ENCODE measurements at regions not wholly inside any gene's neighbourhood (a gene's known extent, or its start where the extent isn't known, plus 50 kb on each side); places are given as distances from the start of the nearest gene placed in this dataset.

DNA sequence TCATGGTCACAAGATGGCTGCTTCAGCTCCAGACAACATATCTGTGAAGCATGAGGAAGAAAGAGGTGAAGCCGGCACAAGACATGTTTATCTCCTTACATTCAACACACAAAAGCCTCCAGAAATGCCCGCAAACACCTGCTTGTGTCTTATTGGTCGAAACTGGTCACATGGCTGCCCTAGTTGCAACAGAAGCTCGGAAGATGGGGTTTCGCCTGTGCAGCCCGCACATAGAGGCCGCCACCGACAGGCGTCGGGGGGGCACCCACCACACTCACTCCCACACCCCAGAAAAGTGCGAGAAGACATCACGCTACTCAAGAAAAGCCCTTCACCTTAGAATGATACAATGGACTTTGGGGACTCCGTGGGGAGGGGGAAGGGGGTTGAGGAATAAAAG, 63.0 kb upstream of the MGMT start:
- no peaks in the 10 kb centered on the region for H3K36me3 ChIP-seq (ENCODE audit: control insufficient read depth in 1 of 2, insufficient read depth in 2 of 2, low read length in 2 of 2)
- CTCF ChIA-PET, result no interaction called here
- H3K27ac ChIP-seq (ENCODE audit: low read depth, low read length), result no peak overlapping the region
- DNase-seq (ENCODE audit: low read depth, low spot score) (no peak), ATAC-seq (no peak)
- no peak overlapping the region for H2AFZ ChIP-seq (ENCODE audit: low read depth, low read length, poor library complexity, severe bottlenecking)
- peaks cover 4% of the 10 kb centered on the region; the same call in 1 of the 2 replicates for H3K27me3 ChIP-seq (ENCODE audit: insufficient read depth, low read length)
- no TSS peak for BruUV-seq (replicated peaks)
- POLR2A ChIA-PET, result no interaction called here
- H3K4me2 ChIP-seq (ENCODE audit: low read length), result no peak overlapping the region
- H3K4me1 ChIP-seq (ENCODE audit: control insufficient read depth in 1 of 2, insufficient read depth in 2 of 2, low read length in 2 of 2), result no peaks in the 10 kb centered on the region
- no peaks in the 10 kb centered on the region for H4K20me1 ChIP-seq (ENCODE audit: insufficient read depth)
- no peaks in the 10 kb centered on the region for H3K9me2 ChIP-seq (ENCODE audit: insufficient read depth)
- no peak for TF ChIP-seq CEBPB (IDR thresholded peaks at IDR 0.05; ENCODE audit: low read depth)
- no peak for TF ChIP-seq ELF1 (IDR thresholded peaks at IDR 0.05; ENCODE audit: borderline replicate concordance, low read depth)
- TF ChIP-seq EZH2phosphoT487 (IDR thresholded peaks at IDR 0.05; ENCODE audit: borderline replicate concordance), result no peak
- no peak for TF ChIP-seq FOSL1 (IDR thresholded peaks at IDR 0.05; ENCODE audit: low read depth)
- TF ChIP-seq POLR2A (IDR thresholded peaks at IDR 0.05; ENCODE audit: borderline replicate concordance, extremely low read depth, insufficient read depth, insufficient read length), result no peak
- no peak for TF ChIP-seq SIN3A (IDR thresholded peaks at IDR 0.05; ENCODE audit: low read depth)
- TF ChIP-seq SRF (IDR thresholded peaks at IDR 0.05; ENCODE audit: low read depth), result no peak
- TF ChIP-seq, protein P1, sequence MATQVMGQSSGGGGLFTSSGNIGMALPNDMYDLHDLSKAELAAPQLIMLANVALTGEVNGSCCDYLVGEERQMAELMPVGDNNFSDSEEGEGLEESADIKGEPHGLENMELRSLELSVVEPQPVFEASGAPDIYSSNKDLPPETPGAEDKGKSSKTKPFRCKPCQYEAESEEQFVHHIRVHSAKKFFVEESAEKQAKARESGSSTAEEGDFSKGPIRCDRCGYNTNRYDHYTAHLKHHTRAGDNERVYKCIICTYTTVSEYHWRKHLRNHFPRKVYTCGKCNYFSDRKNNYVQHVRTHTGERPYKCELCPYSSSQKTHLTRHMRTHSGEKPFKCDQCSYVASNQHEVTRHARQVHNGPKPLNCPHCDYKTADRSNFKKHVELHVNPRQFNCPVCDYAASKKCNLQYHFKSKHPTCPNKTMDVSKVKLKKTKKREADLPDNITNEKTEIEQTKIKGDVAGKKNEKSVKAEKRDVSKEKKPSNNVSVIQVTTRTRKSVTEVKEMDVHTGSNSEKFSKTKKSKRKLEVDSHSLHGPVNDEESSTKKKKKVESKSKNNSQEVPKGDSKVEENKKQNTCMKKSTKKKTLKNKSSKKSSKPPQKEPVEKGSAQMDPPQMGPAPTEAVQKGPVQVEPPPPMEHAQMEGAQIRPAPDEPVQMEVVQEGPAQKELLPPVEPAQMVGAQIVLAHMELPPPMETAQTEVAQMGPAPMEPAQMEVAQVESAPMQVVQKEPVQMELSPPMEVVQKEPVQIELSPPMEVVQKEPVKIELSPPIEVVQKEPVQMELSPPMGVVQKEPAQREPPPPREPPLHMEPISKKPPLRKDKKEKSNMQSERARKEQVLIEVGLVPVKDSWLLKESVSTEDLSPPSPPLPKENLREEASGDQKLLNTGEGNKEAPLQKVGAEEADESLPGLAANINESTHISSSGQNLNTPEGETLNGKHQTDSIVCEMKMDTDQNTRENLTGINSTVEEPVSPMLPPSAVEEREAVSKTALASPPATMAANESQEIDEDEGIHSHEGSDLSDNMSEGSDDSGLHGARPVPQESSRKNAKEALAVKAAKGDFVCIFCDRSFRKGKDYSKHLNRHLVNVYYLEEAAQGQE (IDR thresholded peaks at IDR 0.05; ENCODE audit: low read depth), result no peak
- TF ChIP-seq ZFX (IDR thresholded peaks at IDR 0.05), result no peak
- no peak for TF ChIP-seq ZNF274 (IDR thresholded peaks at IDR 0.05; ENCODE audit: low read depth, low read length)
- TF ChIP-seq YY1 (IDR thresholded peaks at IDR 0.05; ENCODE audit: extremely low read depth, insufficient replicate concordance, low read depth, low read length), result no peak
- TF ChIP-seq JUND (IDR thresholded peaks at IDR 0.05), result no peak
- TF ChIP-seq, protein P2, sequence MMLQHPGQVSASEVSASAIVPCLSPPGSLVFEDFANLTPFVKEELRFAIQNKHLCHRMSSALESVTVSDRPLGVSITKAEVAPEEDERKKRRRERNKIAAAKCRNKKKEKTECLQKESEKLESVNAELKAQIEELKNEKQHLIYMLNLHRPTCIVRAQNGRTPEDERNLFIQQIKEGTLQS (IDR thresholded peaks at IDR 0.05), result no peak
- TF ChIP-seq, protein P3, sequence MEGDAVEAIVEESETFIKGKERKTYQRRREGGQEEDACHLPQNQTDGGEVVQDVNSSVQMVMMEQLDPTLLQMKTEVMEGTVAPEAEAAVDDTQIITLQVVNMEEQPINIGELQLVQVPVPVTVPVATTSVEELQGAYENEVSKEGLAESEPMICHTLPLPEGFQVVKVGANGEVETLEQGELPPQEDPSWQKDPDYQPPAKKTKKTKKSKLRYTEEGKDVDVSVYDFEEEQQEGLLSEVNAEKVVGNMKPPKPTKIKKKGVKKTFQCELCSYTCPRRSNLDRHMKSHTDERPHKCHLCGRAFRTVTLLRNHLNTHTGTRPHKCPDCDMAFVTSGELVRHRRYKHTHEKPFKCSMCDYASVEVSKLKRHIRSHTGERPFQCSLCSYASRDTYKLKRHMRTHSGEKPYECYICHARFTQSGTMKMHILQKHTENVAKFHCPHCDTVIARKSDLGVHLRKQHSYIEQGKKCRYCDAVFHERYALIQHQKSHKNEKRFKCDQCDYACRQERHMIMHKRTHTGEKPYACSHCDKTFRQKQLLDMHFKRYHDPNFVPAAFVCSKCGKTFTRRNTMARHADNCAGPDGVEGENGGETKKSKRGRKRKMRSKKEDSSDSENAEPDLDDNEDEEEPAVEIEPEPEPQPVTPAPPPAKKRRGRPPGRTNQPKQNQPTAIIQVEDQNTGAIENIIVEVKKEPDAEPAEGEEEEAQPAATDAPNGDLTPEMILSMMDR (IDR thresholded peaks at IDR 0.05 in 2 of 3, conservative IDR thresholded peaks at IDR 0.05 in 1 of 3; ENCODE audit: borderline replicate concordance in 1 of 3, insufficient read depth in 1 of 3, low read depth in 2 of 3, low read length in 2 of 3), result no peak
- TF ChIP-seq SP1 (IDR thresholded peaks at IDR 0.05; ENCODE audit: low read depth), result no peak
- H3K9ac ChIP-seq (ENCODE audit: low read length), result no peak overlapping the region
- intact Hi-C loops (cut with micrococcal nuclease), result no loop called here
- H3K4me3 ChIP-seq (replicated peaks in 1 of 2; ENCODE audit: low read depth in 1 of 2, low read length in 2 of 2), result no peak overlapping the region
- peaks cover 3 to 8% of the 10 kb centered on the region in 2 experiments; a peak in 2 of 4 replicates for H3K9me3 ChIP-seq (ENCODE audit: control insufficient read depth in 1 of 2, insufficient read depth in 1 of 2, low read depth in 1 of 2, low read length in 2 of 2)
- no peaks in the 10 kb centered on the region for H3K79me2 ChIP-seq (ENCODE audit: insufficient read depth, low read length)
- RAD21 ChIA-PET (ENCODE audit: low non-redundant PET in 1 of 2, low total read pairs in 2 of 2, uncharacterized antibody in 2 of 2, unreplicated experiment in 2 of 2), result no interaction called here
